Neural progenitor cell (in vitro differentiated cells): ENCODE measurements at regions not wholly inside any gene's neighbourhood (a gene's known extent, or its start where the extent isn't known, plus 50 kb on each side); places are given as distances from the start of the nearest gene placed in this dataset.

Experiments
- DNase-seq: peaks from one replicate; pipeline ENCODE4 v3.0.0-alpha.2; 2016; ENCODE audit warnings: low spot score
- H2AFZ ChIP-seq: fragments of 200-600 bp; sonication (generic); replicated peaks from 2 replicates; pipeline ENCODE4 v1.6.1; 2016; ENCODE audit warnings: antibody characterized with exemption
- H3F3A ChIP-seq: fragments of 200-600 bp; sonication (generic); 2 replicates; pipeline ENCODE4 v1.6.1; 2016; ENCODE audit warnings: antibody characterized with exemption, low read depth
- H3K27ac ChIP-seq: fragments of 200-600 bp; sonication (generic); 2 replicates; pipeline ENCODE4 v1.5.1; 2016; ENCODE audit warnings: mild to moderate bottlenecking
- H3K27me3 ChIP-seq: fragments of 200-600 bp; sonication (generic); 2 replicates; pipeline ENCODE4 v1.6.1; 2016; ENCODE audit warnings: mild to moderate bottlenecking, moderate library complexity
- H3K36me3 ChIP-seq: fragments of 200-600 bp; sonication (generic); 2 replicates; pipeline ENCODE4 v1.5.1; 2016
- H3K4me1 ChIP-seq: fragments of 200-600 bp; sonication (generic); 2 replicates; pipeline ENCODE4 v1.6.1; 2016; ENCODE audit warnings: mixed run types
- H3K4me2 ChIP-seq: fragments of 200-600 bp; sonication (generic); 2 replicates; pipeline ENCODE4 v1.6.1; 2016
- H3K4me3 ChIP-seq: fragments of 200-600 bp; sonication (generic); 2 replicates; pipeline ENCODE4 v1.5.1; 2016
- H3K79me2 ChIP-seq: fragments of 200-600 bp; sonication (generic); 2 replicates; pipeline ENCODE4 v1.6.1; 2016; ENCODE audit warnings: low read depth
- H3K9ac ChIP-seq: fragments of 200-600 bp; sonication (generic); 2 replicates; pipeline ENCODE4 v1.6.1; 2016
- H3K9me3 ChIP-seq: fragments of 200-600 bp; sonication (generic); 2 replicates; pipeline ENCODE4 v1.5.1; 2016; ENCODE audit warnings: low read depth
- H4K20me1 ChIP-seq: fragments of 200-600 bp; sonication (generic); 2 replicates; pipeline ENCODE4 v1.6.1; 2016; ENCODE audit warnings: low read depth
- H3K27ac Mint-ChIP-seq: 3 replicates; pipeline ENCODE4 v1.8.0; 2021; ENCODE audit warnings: mixed read lengths
- H3K27me3 Mint-ChIP-seq: 2 replicates; pipeline ENCODE4 v1.8.0; 2022; ENCODE audit warnings: low read depth, mild to moderate bottlenecking, inconsistent platforms, moderate library complexity, mixed read lengths; ENCODE audit not compliant: insufficient read depth
- H3K36me3 Mint-ChIP-seq: 3 replicates; pipeline ENCODE4 v1.8.0; 2021; ENCODE audit warnings: mixed read lengths
- H3K4me1 Mint-ChIP-seq: 3 replicates; pipeline ENCODE4 v1.8.0; 2021; ENCODE audit warnings: mixed read lengths
- H3K4me3 Mint-ChIP-seq: 3 replicates; pipeline ENCODE4 v1.8.0; 2021; ENCODE audit warnings: mild to moderate bottlenecking, moderate library complexity, mixed read lengths
- H3K9me3 Mint-ChIP-seq: 3 replicates; pipeline ENCODE4 v1.8.0; 2020; ENCODE audit warnings: mixed read lengths
- CTCF ChIP-seq: fragments of 200-600 bp; sonication (generic); IDR thresholded peaks from 2 replicates; pipeline ENCODE4 v1.5.1; 2017; ENCODE audit warnings: antibody characterized with exemption, mild to moderate bottlenecking
- EZH2 ChIP-seq: fragments of 200-600 bp; sonication (generic); IDR thresholded peaks from 2 replicates; pipeline ENCODE4 v1.6.1; 2017; ENCODE audit warnings: antibody characterized with exemption, mild to moderate bottlenecking, moderate library complexity
- EZH2phosphoT487 ChIP-seq: fragments of 200-600 bp; sonication (generic); IDR thresholded peaks from 2 replicates; pipeline ENCODE4 v1.6.1; 2017; ENCODE audit warnings: antibody characterized with exemption

- H3K9ac ChIP-seq = no peak overlapping the region
- no peaks in the 10 kb centered on the region for H3K9me3 ChIP-seq
- peak overlapping the region; percentile 27 for H2AFZ ChIP-seq
- DNase-seq = no peak
- Mint-ChIP-seq H3K27me3 (peaks cover 3% of the 10 kb centered on the region), H3K36me3 (no peaks in the 10 kb centered on the region), H3K27ac (no peak overlapping the region), H3K9me3 (peaks cover 4% of the 10 kb centered on the region), H3K4me3 (no peak overlapping the region), H3K4me1 (peaks cover 8% of the 10 kb centered on the region)
- no peaks in the 10 kb centered on the region for H3K27me3 ChIP-seq
- no peak overlapping the region for H3K4me3 ChIP-seq
- no peaks in the 10 kb centered on the region for H3F3A ChIP-seq
- no peaks in the 10 kb centered on the region for H3K36me3 ChIP-seq
- TF ChIP-seq EZH2phosphoT487 (no peak), EZH2 (no peak), CTCF (no peak)
- no peaks in the 10 kb centered on the region for H4K20me1 ChIP-seq
- no peak overlapping the region for H3K27ac ChIP-seq
- H3K79me2 ChIP-seq = no peaks in the 10 kb centered on the region
- H3K4me2 ChIP-seq = no peak overlapping the region
- peaks cover 14% of the 10 kb centered on the region for H3K4me1 ChIP-seq
Measured at GRCh38 chr4:62512271-62512670, 1312.1 kb downstream of the ADGRL3 start.

GRCh38 chr4:62510228-62510627, 1310.1 kb downstream of the ADGRL3 start:
- DNase-seq = no peak
- no peak overlapping the region for H3K4me3 Mint-ChIP-seq
- no peaks in the 10 kb centered on the region for H3K9me3 ChIP-seq
- H3K36me3 ChIP-seq = no peaks in the 10 kb centered on the region
- H3K27ac ChIP-seq = no peak overlapping the region
- TF ChIP-seq EZH2phosphoT487 (no peak), EZH2 (no peak), CTCF (no peak)
- H4K20me1 ChIP-seq = no peaks in the 10 kb centered on the region
- no peak overlapping the region for H3K27ac Mint-ChIP-seq
- H3K4me2 ChIP-seq = no peak overlapping the region
- H3K4me1 ChIP-seq = peaks cover 5% of the 10 kb centered on the region
- peak overlapping the region; percentile 17 for H2AFZ ChIP-seq
- H3K4me3 ChIP-seq = no peak overlapping the region
- peaks cover 3% of the 10 kb centered on the region for H3K27me3 Mint-ChIP-seq
- H3K27me3 ChIP-seq = no peaks in the 10 kb centered on the region
- no peaks in the 10 kb centered on the region for H3F3A ChIP-seq
- H3K36me3 Mint-ChIP-seq = no peaks in the 10 kb centered on the region
- peaks cover 3% of the 10 kb centered on the region for H3K4me1 Mint-ChIP-seq
- H3K9me3 Mint-ChIP-seq = peaks cover 4% of the 10 kb centered on the region
- H3K79me2 ChIP-seq = no peaks in the 10 kb centered on the region
- no peak overlapping the region for H3K9ac ChIP-seq

GRCh38 chr4:62500296-62500695, 1300.2 kb downstream of the ADGRL3 start:
- Mint-ChIP-seq H3K9me3 (no peaks in the 10 kb centered on the region), H3K4me3 (no peak overlapping the region), H3K36me3 (no peaks in the 10 kb centered on the region), H3K4me1 (no peaks in the 10 kb centered on the region), H3K27ac (no peak overlapping the region), H3K27me3 (no peaks in the 10 kb centered on the region)
- Histone ChIP-seq H3K9me3 (no peaks in the 10 kb centered on the region), H3F3A (no peaks in the 10 kb centered on the region), H3K9ac (no peak overlapping the region), H3K4me1 (no peaks in the 10 kb centered on the region), H3K79me2 (no peaks in the 10 kb centered on the region), H3K4me3 (no peak overlapping the region), H3K36me3 (no peaks in the 10 kb centered on the region), H2AFZ (no peak overlapping the region), H3K27me3 (no peaks in the 10 kb centered on the region), H4K20me1 (no peaks in the 10 kb centered on the region), H3K27ac (no peak overlapping the region), H3K4me2 (no peak overlapping the region)
- no peak for DNase-seq
- TF ChIP-seq EZH2 = no peak
- no peak for TF ChIP-seq EZH2phosphoT487
- no peak for TF ChIP-seq CTCF
